CD14-positive monocyte (primary cell): ENCODE measurements at regions not wholly inside any gene's neighbourhood (a gene's known extent, or its start where the extent isn't known, plus 50 kb on each side); places are given as distances from the start of the nearest gene placed in this dataset.

Source experiments
- DNase-seq, 3 donors: peaks; one replicate each; pipeline ENCODE4 v3.0.0-alpha.2; 2011 to 2022
- H2AFZ ChIP-seq: 2 replicates; pipeline ENCODE4 v1.6.0; 2012; ENCODE audit warnings: mild to moderate bottlenecking, low read depth, low read length, inconsistent platforms; ENCODE audit not compliant: insufficient read depth, poor library complexity, severe bottlenecking
- H3K27ac ChIP-seq, 2 donors: 1 replicate in 1 of 2; 2 replicates in 1 of 2; pipeline ENCODE4 v1.5.1; 2012 to 2013; ENCODE audit warnings: low read length in 2 of 2, control low read depth in 1 of 2, inconsistent platforms in 1 of 2, low read depth in 1 of 2, mild to moderate bottlenecking in 1 of 2
- H3K27me3 ChIP-seq, 2 donors: one replicate each; pipeline versions ENCODE4 v1.6.0 to v1.6.1; 2011 to 2013; ENCODE audit warnings: low read length in 2 of 2; ENCODE audit not compliant: control insufficient read depth in 2 of 2, insufficient read depth in 2 of 2
- H3K36me3 ChIP-seq, 2 donors: replicated peaks in 1 of 2; 1 replicate in 1 of 2; 2 replicates in 1 of 2; pipeline versions ENCODE4 v1.5.1 to v1.6.1; 2012 to 2013; ENCODE audit warnings: low read length in 2 of 2, control low read depth in 1 of 2, inconsistent platforms in 1 of 2, mild to moderate bottlenecking in 1 of 2; ENCODE audit not compliant: insufficient read depth in 2 of 2, control insufficient read depth in 1 of 2
- H3K4me1 ChIP-seq, 2 donors: 1 replicate in 1 of 2; 2 replicates in 1 of 2; pipeline versions ENCODE4 v1.5.1 to v1.6.1; 2012 to 2013; ENCODE audit warnings: low read length in 2 of 2, control low read depth in 1 of 2, inconsistent platforms in 1 of 2, mild to moderate bottlenecking in 1 of 2, moderate library complexity in 1 of 2; ENCODE audit not compliant: insufficient read depth in 2 of 2, control insufficient read depth in 1 of 2
- H3K4me2 ChIP-seq: replicated peaks from 2 replicates; pipeline ENCODE3; 2012; ENCODE audit warnings: low read length, moderate library complexity, mild to moderate bottlenecking; ENCODE audit not compliant: poor library complexity, severe bottlenecking; ENCODE audit errors: extremely low read depth
- H3K4me3 ChIP-seq, 3 experiments: fragments of 200-600 bp in 1 of 3; sonication (generic) in 1 of 3; replicated peaks in 1 of 3; 1 replicate in 2 of 3; 2 replicates in 1 of 3; pipeline ENCODE4 v1.5.1; 2011 to 2013; ENCODE audit warnings: low read length in 3 of 3, mild to moderate bottlenecking in 3 of 3, control low read depth in 2 of 3, low read depth in 2 of 3, inconsistent platforms in 1 of 3, moderate library complexity in 1 of 3
- H3K79me2 ChIP-seq: 2 replicates; pipeline ENCODE4 v1.6.0; 2012; ENCODE audit warnings: mild to moderate bottlenecking, control low read depth, inconsistent platforms, low read length, moderate library complexity; ENCODE audit not compliant: insufficient read depth
- H3K9ac ChIP-seq: 2 replicates; pipeline ENCODE4 v1.6.0; 2017; ENCODE audit warnings: low read length, mild to moderate bottlenecking; ENCODE audit not compliant: insufficient read depth, poor library complexity, severe bottlenecking
- H3K9me3 ChIP-seq, 2 donors: replicated peaks in 1 of 2; 1 replicate in 1 of 2; 2 replicates in 1 of 2; pipeline versions ENCODE4 v1.5.1 to v1.6.1; 2012 to 2013; ENCODE audit warnings: low read length in 2 of 2, control low read depth in 1 of 2; ENCODE audit not compliant: control insufficient read depth in 1 of 2, insufficient read depth in 1 of 2
- H4K20me1 ChIP-seq: 2 replicates; pipeline ENCODE4 v1.6.0; 2012; ENCODE audit warnings: mild to moderate bottlenecking, low read length, control low read depth, moderate library complexity; ENCODE audit not compliant: insufficient read depth
- H3K27ac Mint-ChIP-seq, 7 donors: one replicate each; pipeline ENCODE4 v1.8.0; 2020; ENCODE audit warnings: mild to moderate bottlenecking in 7 of 7, mixed read lengths in 7 of 7, moderate library complexity in 6 of 7, inconsistent platforms in 2 of 7
- H3K27me3 Mint-ChIP-seq, 3 donors: one replicate each; pipeline ENCODE4 v1.8.0; 2021 to 2022; ENCODE audit warnings: low read depth in 3 of 3, mild to moderate bottlenecking in 3 of 3, mixed read lengths in 3 of 3, moderate library complexity in 3 of 3, inconsistent platforms in 1 of 3
- H3K36me3 Mint-ChIP-seq, 2 donors: one replicate each; pipeline ENCODE4 v1.8.0; 2020; ENCODE audit warnings: mixed read lengths in 2 of 2, inconsistent platforms in 1 of 2, mild to moderate bottlenecking in 1 of 2
- H3K4me1 Mint-ChIP-seq: one replicate; pipeline ENCODE4 v1.8.0; 2020; ENCODE audit warnings: mild to moderate bottlenecking, mixed read lengths
- H3K4me3 Mint-ChIP-seq, 2 donors: one replicate each; pipeline ENCODE4 v1.8.0; 2020; ENCODE audit warnings: mild to moderate bottlenecking in 2 of 2, mixed read lengths in 2 of 2, moderate library complexity in 1 of 2
- H3K9me3 Mint-ChIP-seq, 7 donors: one replicate each; pipeline ENCODE4 v1.8.0; 2020 to 2022; ENCODE audit warnings: mixed read lengths in 7 of 7, mild to moderate bottlenecking in 6 of 7, moderate library complexity in 6 of 7, inconsistent platforms in 2 of 7
- WGBS: methylation state at CpG from one replicate; pipeline ENCODE4 v1.1.5; 2013; ENCODE audit warnings: missing lambda C conversion rate; ENCODE audit not compliant: insufficient coverage; 5-methylcytosine and 5-hydroxymethylcytosine counted together
- intact Hi-C, 2 donors: fragments of 100-400 bp; cut with micrococcal nuclease; formaldehyde crosslinking; loops; one replicate each; pipeline versions ENCODE4 v1.15.0 to v1.15.1; 2023
- TF ChIP-seq, protein P1 (sequence below): fragments of 200-600 bp; IDR thresholded peaks from one replicate; pipeline ENCODE4 v1.8.0; 2022; ENCODE audit warnings: antibody characterized with exemption, mild to moderate bottlenecking

DNA sequence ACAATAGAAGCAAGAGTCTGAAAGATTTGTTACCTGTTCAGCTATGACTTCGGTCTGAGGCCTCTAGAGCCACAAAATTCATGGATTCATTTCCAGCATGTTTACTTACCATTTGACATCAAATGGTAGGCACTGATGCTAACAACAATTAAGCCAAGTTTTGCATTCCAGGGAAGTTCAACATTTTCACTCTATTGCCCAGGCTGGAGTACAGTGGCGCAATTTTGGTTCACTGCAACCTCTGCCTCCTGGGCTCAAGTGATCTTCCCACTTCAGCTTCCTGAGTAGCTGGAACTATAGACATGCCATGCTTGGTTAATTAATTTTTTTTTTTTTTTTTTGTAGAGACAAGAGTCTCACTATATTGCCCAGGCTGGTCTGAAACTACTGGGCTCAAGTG lies 114.1 kb upstream of the SGK1 start:
- Histone ChIP-seq H3K27ac (peak overlapping the region in 1 of 2 donors; percentile 28), H4K20me1 (no peaks in the 10 kb centered on the region), H2AFZ (no peak overlapping the region), H3K4me3 (no peak overlapping the region), H3K79me2 (no peaks in the 10 kb centered on the region), H3K9me3 (no peaks in the 10 kb centered on the region), H3K27me3 (no peaks in the 10 kb centered on the region), H3K36me3 (no peaks in the 10 kb centered on the region), H3K4me2 (no peak overlapping the region), H3K9ac (no peak overlapping the region), H3K4me1 (peaks cover 18 to 28% of the 10 kb centered on the region in 2 donors)
- Mint-ChIP-seq H3K4me3 (no peak overlapping the region), H3K4me1 (peaks cover 33% of the 10 kb centered on the region), H3K27ac (peak overlapping the region in 1 of 7 donors; percentile 20), H3K9me3 (peaks cover 0 to 4% (median 0%) of the 10 kb centered on the region in 7 donors), H3K27me3 (peaks cover 0 to 1% (median 0%) of the 10 kb centered on the region in 3 donors), H3K36me3 (no peaks in the 10 kb centered on the region)
- no peak for DNase-seq
- TF ChIP-seq, protein P1, sequence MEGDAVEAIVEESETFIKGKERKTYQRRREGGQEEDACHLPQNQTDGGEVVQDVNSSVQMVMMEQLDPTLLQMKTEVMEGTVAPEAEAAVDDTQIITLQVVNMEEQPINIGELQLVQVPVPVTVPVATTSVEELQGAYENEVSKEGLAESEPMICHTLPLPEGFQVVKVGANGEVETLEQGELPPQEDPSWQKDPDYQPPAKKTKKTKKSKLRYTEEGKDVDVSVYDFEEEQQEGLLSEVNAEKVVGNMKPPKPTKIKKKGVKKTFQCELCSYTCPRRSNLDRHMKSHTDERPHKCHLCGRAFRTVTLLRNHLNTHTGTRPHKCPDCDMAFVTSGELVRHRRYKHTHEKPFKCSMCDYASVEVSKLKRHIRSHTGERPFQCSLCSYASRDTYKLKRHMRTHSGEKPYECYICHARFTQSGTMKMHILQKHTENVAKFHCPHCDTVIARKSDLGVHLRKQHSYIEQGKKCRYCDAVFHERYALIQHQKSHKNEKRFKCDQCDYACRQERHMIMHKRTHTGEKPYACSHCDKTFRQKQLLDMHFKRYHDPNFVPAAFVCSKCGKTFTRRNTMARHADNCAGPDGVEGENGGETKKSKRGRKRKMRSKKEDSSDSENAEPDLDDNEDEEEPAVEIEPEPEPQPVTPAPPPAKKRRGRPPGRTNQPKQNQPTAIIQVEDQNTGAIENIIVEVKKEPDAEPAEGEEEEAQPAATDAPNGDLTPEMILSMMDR = no peak
- WGBS = 6% methylated on average over 2 of the region's 2 CpGs
- intact Hi-C loops = loop anchor here in 1 of 2 donors (10.0 kb wide), 1 partner anchor 47 kb away; no protein-coding TSS in a partner anchor

DNA sequence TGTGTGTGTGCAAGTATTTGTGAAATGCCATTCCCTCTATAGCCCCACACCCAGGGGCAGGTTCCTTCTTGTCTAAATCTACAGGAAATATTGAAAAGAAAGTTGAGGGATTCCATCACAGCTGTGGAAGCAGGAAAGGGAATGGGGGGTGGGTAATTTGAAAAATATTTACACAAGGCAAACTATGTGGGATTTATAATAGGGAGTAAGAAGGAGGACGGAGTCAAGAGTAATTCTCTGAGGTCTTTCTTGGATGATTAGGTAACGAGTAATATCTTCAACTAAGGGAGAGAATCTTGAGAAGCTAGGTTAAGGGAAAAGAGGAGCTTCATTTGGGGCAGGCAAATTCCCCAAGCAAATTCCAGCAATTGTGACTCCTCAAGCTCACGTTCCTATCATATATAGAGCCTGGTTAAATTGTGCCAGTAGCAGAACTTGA lies 113.5 kb upstream of the SGK1 start:
- WGBS = no CpG with 5 or more reads among the region's 3 CpGs
- no peak overlapping the region for H2AFZ ChIP-seq
- H4K20me1 ChIP-seq = no peaks in the 10 kb centered on the region
- H3K27me3 Mint-ChIP-seq = peaks cover 0 to 1% (median 0%) of the 10 kb centered on the region in 3 donors
- H3K4me1 Mint-ChIP-seq = peaks cover 31% of the 10 kb centered on the region
- intact Hi-C loops = loop anchor here in 1 of 2 donors (10.0 kb wide), 1 partner anchor 47 kb away; no protein-coding TSS in a partner anchor
- no peak overlapping the region for H3K27ac ChIP-seq
- H3K9me3 Mint-ChIP-seq = peaks cover 0 to 4% (median 0%) of the 10 kb centered on the region in 7 donors
- H3K79me2 ChIP-seq = no peaks in the 10 kb centered on the region
- no peak overlapping the region for H3K4me2 ChIP-seq
- H3K27ac Mint-ChIP-seq = peak overlapping the region in 1 of 7 donors; percentile 21
- H3K36me3 Mint-ChIP-seq = no peaks in the 10 kb centered on the region
- TF ChIP-seq, protein P1 = no peak
- peaks cover 14 to 26% of the 10 kb centered on the region in 2 donors for H3K4me1 ChIP-seq
- no peaks in the 10 kb centered on the region for H3K36me3 ChIP-seq
- no peaks in the 10 kb centered on the region for H3K27me3 ChIP-seq
- DNase-seq = no peak
- H3K9me3 ChIP-seq = no peaks in the 10 kb centered on the region
- no peak overlapping the region for H3K9ac ChIP-seq
- no peak overlapping the region for H3K4me3 Mint-ChIP-seq
- no peak overlapping the region for H3K4me3 ChIP-seq
